Astrocyte (in vitro differentiated cells and primary cell): ENCODE measurements at regions not wholly inside any gene's neighbourhood (a gene's known extent, or its start where the extent isn't known, plus 50 kb on each side); places are given as distances from the start of the nearest gene placed in this dataset.

Experiments
- DNase-seq: peaks from one replicate; pipeline ENCODE4 v3.0.0-alpha.2; 2010; ENCODE audit warnings: low read depth
- FAIRE-seq: peaks from 2 replicates; lab custom pipeline; 2011; peaks lifted over from hg19 to GRCh38; lab: Jason Lieb, UNC
- H2AFZ ChIP-seq: 2 replicates; pipeline ENCODE4 v1.6.0; 2012; ENCODE audit warnings: low read depth, low read length, inconsistent platforms
- H3K27ac ChIP-seq: 2 replicates; pipeline ENCODE4 v1.5.1; 2011; ENCODE audit warnings: low read depth, low read length, inconsistent platforms
- H3K27me3 ChIP-seq: 2 replicates; pipeline ENCODE4 v1.6.0; 2011; ENCODE audit warnings: low read length, inconsistent platforms; ENCODE audit not compliant: insufficient read depth
- H3K36me3 ChIP-seq: 2 replicates; pipeline ENCODE4 v1.5.1; 2011; ENCODE audit warnings: low read length, inconsistent platforms; ENCODE audit not compliant: insufficient read depth
- H3K4me1 ChIP-seq: 2 replicates; pipeline ENCODE4 v1.5.1; 2011; ENCODE audit warnings: low read length, inconsistent platforms; ENCODE audit not compliant: insufficient read depth
- H3K4me2 ChIP-seq: 2 replicates; pipeline ENCODE4 v1.6.0; 2012; ENCODE audit warnings: low read length, inconsistent platforms
- H3K4me3 ChIP-seq: 2 replicates; pipeline ENCODE4 v1.5.1; 2011; ENCODE audit warnings: low read depth, mild to moderate bottlenecking, low read length, inconsistent platforms; ENCODE audit not compliant: insufficient read depth
- H3K79me2 ChIP-seq: 2 replicates; pipeline ENCODE4 v1.6.0; 2012; ENCODE audit warnings: mild to moderate bottlenecking, low read length, inconsistent platforms; ENCODE audit not compliant: insufficient read depth
- H3K9ac ChIP-seq: 2 replicates; pipeline ENCODE4 v1.6.0; 2012; ENCODE audit warnings: mild to moderate bottlenecking, low read length, inconsistent platforms
- H3K9me3 ChIP-seq: 2 replicates; pipeline ENCODE4 v1.5.1; 2012; ENCODE audit warnings: low read depth, mild to moderate bottlenecking, low read length, inconsistent platforms; ENCODE audit not compliant: insufficient read depth
- H4K20me1 ChIP-seq: 2 replicates; pipeline ENCODE4 v1.6.0; 2012; ENCODE audit warnings: low read length, inconsistent platforms; ENCODE audit not compliant: insufficient read depth
- H3K27ac Mint-ChIP-seq: one replicate; pipeline ENCODE4 v1.8.0; 2021; ENCODE audit warnings: mild to moderate bottlenecking, mixed read lengths; ENCODE audit not compliant: unreplicated experiment
- H3K27me3 Mint-ChIP-seq: one replicate; pipeline ENCODE4 v1.8.0; 2021; ENCODE audit warnings: low read depth, mixed read lengths; ENCODE audit not compliant: unreplicated experiment
- H3K36me3 Mint-ChIP-seq: one replicate; pipeline ENCODE4 v1.8.0; 2021; ENCODE audit warnings: low read depth, mixed read lengths; ENCODE audit not compliant: unreplicated experiment
- H3K4me1 Mint-ChIP-seq: one replicate; pipeline ENCODE4 v1.8.0; 2021; ENCODE audit warnings: low read depth, mixed read lengths; ENCODE audit not compliant: unreplicated experiment
- H3K4me3 Mint-ChIP-seq: one replicate; pipeline ENCODE4 v1.8.0; 2021; ENCODE audit warnings: mild to moderate bottlenecking, moderate library complexity, mixed read lengths; ENCODE audit not compliant: unreplicated experiment
- H3K9me3 Mint-ChIP-seq: one replicate; pipeline ENCODE4 v1.8.0; 2021; ENCODE audit warnings: mild to moderate bottlenecking, mixed read lengths; ENCODE audit not compliant: unreplicated experiment
- CTCF ChIP-seq: IDR thresholded peaks from 2 replicates; pipeline ENCODE4 v1.5.1; 2011; ENCODE audit warnings: low read depth, mild to moderate bottlenecking, inconsistent platforms, low read length, moderate library complexity; ENCODE audit not compliant: insufficient read depth
- EZH2 ChIP-seq: IDR thresholded peaks from 2 replicates; pipeline ENCODE4 v1.6.1; 2012; ENCODE audit warnings: mild to moderate bottlenecking, low read length, inconsistent platforms; ENCODE audit not compliant: insufficient read depth

- no peak for FAIRE-seq
These were observed 236.5 kb downstream of the MAP2K4 start for GRCh38 chr17:12257176-12257575.

GRCh38 chr17:12261354-12261753 lies 240.7 kb downstream of the MAP2K4 start:
- Mint-ChIP-seq H3K27me3 (no peaks in the 10 kb centered on the region), H3K36me3 (no peaks in the 10 kb centered on the region), H3K4me1 (peaks cover 5% of the 10 kb centered on the region), H3K9me3 (peaks cover 2% of the 10 kb centered on the region), H3K27ac (no peak overlapping the region), H3K4me3 (no peak overlapping the region)
- Histone ChIP-seq H3K4me2 (no peak overlapping the region), H3K79me2 (no peaks in the 10 kb centered on the region), H3K9ac (no peak overlapping the region), H3K4me3 (no peak overlapping the region), H3K9me3 (no peaks in the 10 kb centered on the region), H3K36me3 (no peaks in the 10 kb centered on the region), H2AFZ (no peak overlapping the region), H4K20me1 (no peaks in the 10 kb centered on the region), H3K27ac (no peak overlapping the region), H3K4me1 (no peaks in the 10 kb centered on the region), H3K27me3 (no peaks in the 10 kb centered on the region)
- DNase-seq (no peak), FAIRE-seq (no peak)
- TF ChIP-seq CTCF (no peak), EZH2 (no peak)

More at GRCh38 chr17:12257176-12257575, 236.5 kb downstream of the MAP2K4 start:
- Histone ChIP-seq H3K4me1 (no peaks in the 10 kb centered on the region), H3K9me3 (no peaks in the 10 kb centered on the region), H3K4me2 (no peak overlapping the region), H2AFZ (no peak overlapping the region), H3K27ac (no peak overlapping the region), H3K27me3 (peaks cover 4% of the 10 kb centered on the region), H3K79me2 (no peaks in the 10 kb centered on the region), H3K4me3 (no peak overlapping the region), H3K9ac (no peak overlapping the region), H3K36me3 (no peaks in the 10 kb centered on the region), H4K20me1 (no peaks in the 10 kb centered on the region)
- no peak overlapping the region for H3K4me3 Mint-ChIP-seq
- TF ChIP-seq CTCF (no peak), EZH2 (no peak)
- H3K4me1 Mint-ChIP-seq = peaks cover 5% of the 10 kb centered on the region
- H3K9me3 Mint-ChIP-seq = peaks cover 5% of the 10 kb centered on the region
- H3K27me3 Mint-ChIP-seq = peaks cover 23% of the 10 kb centered on the region
- H3K36me3 Mint-ChIP-seq = no peaks in the 10 kb centered on the region
- DNase-seq = no peak
- no peak overlapping the region for H3K27ac Mint-ChIP-seq

- no peaks in the 10 kb centered on the region for H4K20me1 ChIP-seq
- H3K4me1 ChIP-seq = no peaks in the 10 kb centered on the region
- H3K27ac Mint-ChIP-seq = no peak overlapping the region
- H3K4me1 Mint-ChIP-seq = no peaks in the 10 kb centered on the region
- TF ChIP-seq CTCF (no peak), EZH2 (no peak)
- H2AFZ ChIP-seq = no peak overlapping the region
- H3K27me3 Mint-ChIP-seq = no peaks in the 10 kb centered on the region
- DNase-seq (no peak), FAIRE-seq (no peak)
- no peak overlapping the region for H3K4me2 ChIP-seq
- H3K9me3 Mint-ChIP-seq = peaks cover 3% of the 10 kb centered on the region
- H3K9ac ChIP-seq = no peak overlapping the region
- no peaks in the 10 kb centered on the region for H3K9me3 ChIP-seq
- H3K79me2 ChIP-seq = no peaks in the 10 kb centered on the region
- H3K36me3 ChIP-seq = no peaks in the 10 kb centered on the region
- H3K27me3 ChIP-seq = no peaks in the 10 kb centered on the region
- H3K4me3 ChIP-seq = no peak overlapping the region
- H3K36me3 Mint-ChIP-seq = no peaks in the 10 kb centered on the region
- no peak overlapping the region for H3K4me3 Mint-ChIP-seq
- H3K27ac ChIP-seq = no peak overlapping the region
These were observed 249.1 kb downstream of the MAP2K4 start for GRCh38 chr17:12269751-12270150.
